Keratinocyte (primary cell): ENCODE measurements at regions not wholly inside any gene's neighbourhood (a gene's known extent, or its start where the extent isn't known, plus 50 kb on each side); places are given as distances from the start of the nearest gene placed in this dataset.

Source experiments
- CTCF ChIP-seq, 3 experiments: IDR thresholded peaks in 1 of 3; conservative IDR thresholded peaks in 1 of 3; optimal IDR thresholded peaks in 1 of 3; 2 replicates in 2 of 3; 3 replicates in 1 of 3; pipeline versions ENCODE3 to v1.5.1; 2011; ENCODE audit warnings: low read length in 3 of 3, mild to moderate bottlenecking in 3 of 3, moderate library complexity in 2 of 3, control low read depth in 1 of 3, inconsistent platforms in 1 of 3; ENCODE audit not compliant: insufficient read depth in 2 of 3; ENCODE audit errors: extremely low read depth in 1 of 3
- EZH2 ChIP-seq: IDR thresholded peaks from one replicate; pipeline ENCODE4 v1.6.1; 2012; ENCODE audit warnings: inconsistent platforms, mild to moderate bottlenecking, low read length, moderate library complexity

GRCh38 chr12:19841451-19841850 lies 402.2 kb downstream of the AEBP2 start:
- TF ChIP-seq CTCF (optimal IDR thresholded peaks at IDR 0.05 in 1 of 3, IDR thresholded peaks at IDR 0.05 in 1 of 3, conservative IDR thresholded peaks at IDR 0.05 in 1 of 3; ENCODE audit: extremely low read depth in 1 of 3, insufficient read depth in 2 of 3, low read length in 3 of 3), result no peak
- TF ChIP-seq EZH2, result no peak
